Activated CD8-positive, alpha-beta memory T cell treated with anti-CD3 and anti-CD28 coated beads for 4 hours (primary cell): ENCODE measurements at regions not wholly inside any gene's neighbourhood (a gene's known extent, or its start where the extent isn't known, plus 50 kb on each side); places are given as distances from the start of the nearest gene placed in this dataset.

ENCODE experiments used
- DNase-seq, 2 donors: peaks; one replicate each; pipeline ENCODE4 v3.0.0-alpha.2; 2020; ENCODE audit warnings: low read depth in 2 of 2

DNA sequence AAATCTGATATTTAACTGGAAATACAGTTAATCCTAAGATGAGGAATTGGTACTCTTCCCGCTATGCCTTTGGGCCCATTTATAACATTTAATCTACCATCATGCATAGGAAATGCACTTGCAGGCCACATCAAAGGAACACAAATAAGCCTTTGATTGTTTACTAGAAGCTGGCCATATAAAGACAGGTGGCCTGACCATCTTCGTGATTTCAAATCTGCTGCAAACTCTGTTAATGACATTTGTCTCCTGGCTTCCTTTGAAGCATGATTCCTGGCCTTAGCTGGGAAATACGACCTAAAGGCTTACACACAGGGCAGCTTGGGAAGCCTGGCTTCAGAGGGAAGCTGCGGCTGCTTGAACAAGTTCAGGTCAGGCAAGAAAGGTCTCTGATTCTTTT is 552.1 kb downstream of the CDH26 start:
- DNase-seq: no peak

DNA sequence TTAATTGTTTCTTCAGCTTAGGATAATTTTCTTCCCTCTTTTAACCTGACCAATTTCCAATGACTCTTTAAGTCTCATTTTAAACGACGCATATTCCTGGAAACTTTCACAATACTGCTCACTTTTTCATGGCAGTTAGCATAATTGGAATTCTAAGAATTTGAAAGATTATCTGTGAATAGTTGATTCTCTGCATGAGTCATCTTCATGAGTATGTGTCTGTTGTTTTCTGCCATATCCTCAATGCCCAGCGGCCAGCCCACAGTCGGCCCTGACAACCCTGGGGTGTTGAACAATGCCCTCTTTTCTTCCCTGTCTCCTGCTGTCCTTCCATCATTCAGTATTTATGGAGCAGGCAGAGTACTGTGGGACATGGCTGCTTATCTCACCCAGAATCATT is 554.2 kb downstream of the CDH26 start:
- no peak for DNase-seq

DNA sequence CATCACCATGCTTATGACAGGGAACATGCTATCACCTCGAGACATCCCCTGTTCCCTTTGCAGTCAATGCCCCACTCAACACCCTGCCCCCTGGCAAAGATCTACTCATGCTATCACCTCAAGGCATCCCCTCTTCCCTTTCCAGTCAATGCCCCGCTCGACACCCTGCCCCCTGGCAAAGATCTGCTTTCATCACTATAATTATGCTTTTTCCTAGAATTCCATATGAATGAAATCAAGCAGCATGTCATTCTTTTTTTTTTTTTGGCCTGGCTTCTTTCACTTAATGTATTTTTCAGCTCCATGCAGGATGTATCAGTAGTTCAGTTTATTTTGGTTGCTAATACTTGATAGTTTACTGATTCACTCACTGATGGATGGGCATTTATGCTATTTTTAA is 554.9 kb downstream of the CDH26 start:
- DNase-seq: no peak

DNA sequence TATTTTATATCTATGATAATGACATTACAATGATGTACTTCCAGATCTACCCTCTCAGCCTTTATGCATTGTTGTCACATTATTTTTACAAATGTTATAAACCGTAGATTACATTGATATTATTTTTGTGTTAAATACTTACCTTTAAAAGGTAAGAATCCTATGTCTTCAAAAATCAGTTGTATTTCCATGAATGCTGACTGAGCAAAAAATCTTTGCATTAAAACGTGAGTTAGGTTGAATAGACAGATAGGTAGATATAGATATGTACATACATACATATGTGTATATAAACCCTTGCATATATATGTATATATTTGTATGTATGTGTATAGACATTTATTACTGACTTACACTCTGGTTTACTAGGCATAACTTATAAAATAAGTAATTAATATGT is 558.2 kb downstream of the CDH26 start:
- DNase-seq: no peak

DNA sequence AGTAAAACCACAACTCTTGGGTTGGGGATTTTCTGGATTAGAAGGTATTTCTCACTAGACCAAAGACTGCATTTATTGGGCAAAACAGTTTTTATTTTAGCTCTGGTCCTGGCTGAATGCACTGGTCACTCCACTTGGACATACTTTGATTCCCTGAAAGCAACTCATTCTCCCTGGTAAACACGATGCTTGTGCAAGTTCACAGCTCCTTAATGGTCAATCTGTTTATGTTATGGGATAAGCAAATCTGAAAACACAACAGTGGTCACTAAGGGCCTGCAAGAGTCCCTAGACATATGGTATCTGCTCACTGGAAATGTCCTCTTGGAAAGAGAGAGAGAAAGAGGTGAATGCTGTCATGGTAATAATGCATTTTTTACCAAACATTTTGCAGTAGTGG is 559.8 kb downstream of the CDH26 start:
- DNase-seq: no peak

DNA sequence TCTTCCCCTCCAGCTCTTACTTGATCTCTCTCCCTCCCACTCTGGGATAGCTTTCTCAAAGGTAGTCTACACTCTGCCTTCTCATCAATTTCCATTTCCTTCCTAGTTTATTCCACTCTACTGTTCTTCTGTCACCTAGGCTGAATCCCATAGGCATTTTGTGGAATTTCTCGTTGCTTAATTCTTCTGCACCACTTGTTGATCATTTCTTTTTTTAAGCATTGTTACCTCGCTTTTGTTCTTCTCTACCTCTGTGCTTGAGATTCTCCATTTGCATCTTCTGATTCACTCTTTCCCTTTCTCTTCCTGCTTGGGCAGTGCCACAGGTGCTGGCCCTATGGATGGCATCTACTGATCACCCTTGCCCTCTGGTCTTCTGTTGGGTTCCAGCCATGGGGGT is 567.2 kb downstream of the CDH26 start:
- DNase-seq: no peak

DNA sequence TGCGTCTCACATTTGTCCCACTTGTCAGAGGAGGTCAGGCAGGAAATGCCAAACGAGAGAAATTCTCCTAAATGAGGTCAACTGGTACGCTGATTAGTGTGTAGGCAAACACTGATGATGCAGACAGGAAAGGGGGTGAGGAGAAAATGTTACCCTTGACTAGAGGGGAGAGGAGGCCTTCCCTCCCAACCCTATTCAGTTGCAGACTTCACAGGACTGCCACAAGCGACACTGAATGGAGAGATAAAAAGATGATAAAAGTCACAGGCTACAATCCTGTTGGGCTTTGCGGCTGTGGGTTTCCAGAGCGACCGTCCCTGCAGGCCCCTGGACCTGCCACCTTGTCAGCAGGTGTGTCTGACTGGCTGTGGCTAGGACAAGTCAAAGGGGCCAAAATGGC is 569.4 kb downstream of the CDH26 start:
- no peak for DNase-seq

DNA sequence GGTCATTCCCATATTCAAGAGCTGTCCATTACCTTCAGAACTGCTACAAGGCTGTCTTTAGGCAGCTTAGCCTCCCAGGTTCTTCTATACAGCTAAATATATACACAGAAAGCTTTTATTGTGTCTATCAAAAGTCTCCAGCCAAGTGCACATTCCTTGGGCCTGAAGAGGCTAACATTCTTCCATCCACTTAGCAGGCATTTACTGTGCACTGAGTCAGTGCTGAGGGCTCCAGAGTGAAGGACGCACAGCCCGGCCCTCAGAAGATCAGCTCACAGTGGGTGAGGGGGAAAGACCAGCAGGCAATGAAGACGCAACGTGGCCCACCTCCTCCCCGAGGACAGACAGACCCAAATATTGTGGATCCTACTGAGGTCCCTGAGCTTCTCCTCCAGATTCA is 569.9 kb downstream of the CDH26 start:
- DNase-seq: no peak

DNA sequence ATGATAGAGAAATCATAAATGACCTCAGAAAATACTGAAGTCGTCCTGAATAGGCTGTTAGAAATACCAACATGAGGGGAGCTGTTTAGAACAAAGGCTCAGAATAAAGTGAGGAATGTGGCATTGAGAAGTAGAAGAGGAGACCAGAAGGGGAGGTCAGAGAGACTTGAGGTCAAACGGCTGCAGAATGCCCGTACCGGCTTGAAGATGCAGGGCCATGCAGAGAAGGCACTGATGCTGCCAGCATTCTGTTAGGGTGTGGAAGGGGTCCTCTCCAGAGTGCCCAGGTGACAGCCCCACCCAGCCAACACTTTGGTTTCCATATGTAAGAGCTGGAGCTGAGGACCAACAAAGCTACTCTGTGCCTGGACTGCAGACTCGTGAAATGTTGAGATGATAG is 570.9 kb downstream of the CDH26 start:
- no peak for DNase-seq

DNA sequence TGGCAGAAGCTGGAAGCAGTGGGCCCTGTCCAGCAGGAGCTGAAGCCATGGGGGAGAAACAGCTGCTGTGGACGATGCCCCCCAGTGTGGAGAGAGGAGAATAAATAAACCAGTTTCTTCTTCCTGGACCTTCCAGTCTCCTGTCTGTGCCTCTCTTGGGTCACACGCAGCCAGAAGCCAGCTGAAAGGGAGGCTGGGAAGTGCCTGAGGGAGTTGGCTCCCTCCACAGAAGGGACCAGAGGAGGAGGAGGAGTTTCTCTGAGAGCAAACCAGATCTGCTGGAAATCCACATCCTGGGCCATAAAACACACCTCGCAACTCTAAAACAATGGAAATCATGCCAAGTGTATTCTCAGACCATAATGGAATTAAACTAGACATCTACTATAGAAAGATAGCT is 577.0 kb downstream of the CDH26 start:
- no peak for DNase-seq

DNA sequence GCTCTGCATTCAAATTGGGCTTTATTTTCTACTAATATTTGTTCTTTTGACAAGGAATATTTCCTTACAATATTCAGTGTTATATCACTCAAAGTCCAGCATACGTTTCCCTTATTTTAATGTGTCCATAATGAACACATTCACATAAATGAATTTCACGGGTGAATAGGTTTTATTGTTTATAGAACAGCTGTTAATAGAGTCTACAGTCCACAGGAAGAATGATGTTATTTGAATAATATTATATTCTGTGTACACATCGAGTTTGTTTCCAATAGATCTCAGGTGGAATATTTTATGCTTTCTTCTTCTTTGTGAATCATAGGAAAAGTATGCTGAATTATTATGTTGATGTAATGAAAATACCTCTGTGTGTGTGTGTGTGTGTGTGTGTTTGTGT is 582.4 kb downstream of the CDH26 start:
- DNase-seq: no peak

DNA sequence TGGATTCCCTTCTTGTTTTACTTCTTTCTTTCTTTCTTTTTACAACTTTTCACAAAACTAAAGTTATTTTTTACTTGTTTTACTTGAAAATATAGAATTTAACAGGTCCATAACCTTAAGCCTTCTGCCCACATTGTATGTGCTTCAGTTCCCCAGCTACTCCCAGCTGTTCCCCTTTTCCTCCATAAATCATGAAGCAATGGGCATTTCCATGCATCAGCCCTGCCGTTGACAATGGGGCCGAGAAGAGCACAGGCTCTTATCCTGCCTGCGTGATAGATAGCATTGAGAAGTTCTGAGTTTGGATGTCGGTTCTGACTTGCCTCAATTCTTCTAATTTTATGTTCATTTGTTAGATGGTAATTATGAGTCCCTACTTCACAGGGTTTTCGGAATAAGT is 583.8 kb downstream of the CDH26 start:
- no peak for DNase-seq

DNA sequence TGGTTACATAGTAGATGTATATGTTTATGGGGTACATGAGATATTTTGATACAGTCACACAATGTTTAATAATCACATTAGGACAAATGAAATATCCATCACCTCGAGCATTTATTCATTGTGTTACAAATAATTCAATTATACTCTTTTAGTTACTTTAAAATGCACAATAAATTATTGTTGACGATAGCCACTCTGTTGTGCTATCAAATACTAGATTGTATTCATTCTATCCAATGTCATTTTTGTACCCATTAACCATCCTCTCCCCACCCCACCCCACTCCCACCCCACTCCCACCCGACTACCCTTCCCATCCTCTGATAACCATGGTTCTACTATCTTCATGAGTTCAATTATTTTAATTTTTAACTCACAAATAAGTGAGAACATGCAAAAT is 585.4 kb downstream of the CDH26 start:
- no peak for DNase-seq

DNA sequence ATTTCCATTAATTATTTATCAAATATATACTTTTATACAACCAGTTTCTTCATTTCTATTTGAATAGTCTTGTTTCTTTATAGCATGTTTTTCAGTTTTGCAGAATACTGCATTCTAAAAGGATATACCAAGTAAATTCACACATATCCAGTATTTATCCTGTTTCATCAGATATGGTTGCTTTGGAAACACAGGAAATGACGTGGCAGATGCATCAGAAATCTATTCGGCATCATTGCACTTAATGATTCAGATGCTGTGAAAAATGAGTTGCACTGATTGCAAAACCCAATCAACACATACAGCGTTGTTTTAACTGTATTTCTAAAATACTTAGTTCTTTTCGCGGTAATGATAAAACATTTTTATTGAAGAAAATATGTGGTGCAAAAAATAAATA is 594.9 kb downstream of the CDH26 start:
- no peak for DNase-seq

DNA sequence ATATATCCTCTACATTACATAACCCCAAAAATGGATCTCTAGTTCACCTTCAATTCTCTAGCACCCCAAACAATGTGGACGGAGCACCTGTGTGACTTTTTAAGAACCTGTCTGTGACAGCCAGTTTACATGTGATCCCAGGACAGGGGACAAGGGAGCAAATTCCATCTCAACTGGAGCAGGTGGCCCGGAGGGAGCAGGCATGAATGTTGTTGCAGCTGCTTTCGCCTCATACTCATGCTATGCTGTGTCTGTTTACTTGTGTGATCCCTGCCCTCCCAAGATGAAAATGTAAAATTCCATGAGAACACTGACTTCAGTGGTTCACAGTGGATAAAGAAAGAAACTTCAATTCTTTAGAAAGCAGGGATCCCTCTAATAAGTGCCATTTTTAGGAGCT is 600.3 kb downstream of the CDH26 start:
- no peak for DNase-seq

DNA sequence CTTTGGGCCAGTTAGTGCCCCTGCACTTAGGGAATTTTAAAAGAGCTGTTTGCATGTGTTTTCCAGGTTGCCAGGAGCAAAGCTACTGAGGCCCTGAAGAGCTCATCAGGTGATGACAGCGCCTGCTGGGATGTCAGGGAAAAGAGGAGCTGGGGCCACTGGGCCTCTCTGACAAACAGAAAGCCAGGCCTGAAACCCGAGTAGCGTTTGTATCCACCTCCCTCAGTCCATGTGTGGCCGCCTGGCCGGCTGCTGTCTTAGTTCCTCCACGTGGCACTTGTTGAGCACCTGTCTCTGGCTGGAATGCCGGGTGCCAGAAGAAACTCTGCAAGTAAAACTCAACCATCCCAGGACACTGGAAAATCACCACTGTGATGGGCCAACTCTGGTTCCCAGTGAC is 601.2 kb downstream of the CDH26 start:
- no peak for DNase-seq

DNA sequence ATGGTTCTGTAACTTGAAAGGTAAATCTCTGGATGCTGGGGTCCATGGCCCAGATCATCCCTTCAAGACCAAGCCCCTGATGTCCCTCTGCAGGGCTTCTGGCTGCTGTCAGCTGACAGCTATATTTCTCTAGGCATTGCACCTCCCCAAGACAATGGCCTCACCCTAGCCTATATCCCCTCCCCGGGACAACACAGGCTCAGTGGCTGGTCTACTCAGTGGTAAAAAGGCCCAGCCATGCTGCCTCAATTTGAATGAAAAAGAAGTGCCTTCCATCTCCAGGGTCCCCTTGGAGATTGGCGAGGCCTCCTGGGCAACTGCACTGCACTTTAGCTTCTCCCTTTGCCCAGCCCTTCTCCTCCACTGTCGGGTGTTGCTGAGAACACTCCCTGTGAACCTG is 602.8 kb downstream of the CDH26 start:
- no peak for DNase-seq

DNA sequence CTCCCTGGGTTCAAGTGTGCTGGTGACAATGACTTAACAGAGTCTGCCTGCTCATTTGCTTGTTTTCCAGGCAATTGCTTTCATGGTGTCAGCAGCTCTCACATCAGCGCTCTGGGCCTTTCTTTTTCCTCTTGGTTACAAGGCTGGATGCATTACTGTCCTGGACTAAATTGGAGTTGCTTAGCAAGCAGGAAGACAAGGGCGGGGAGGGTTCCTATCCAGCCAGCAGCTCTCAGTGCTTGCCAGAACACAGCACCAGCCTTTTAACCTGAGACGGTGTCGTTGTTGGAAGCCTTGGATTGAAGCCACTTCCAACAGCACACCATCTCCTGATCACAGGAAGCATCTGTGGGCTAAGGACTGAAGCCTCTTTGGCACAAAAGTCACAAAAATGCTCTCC is 606.9 kb downstream of the CDH26 start:
- no peak for DNase-seq

DNA sequence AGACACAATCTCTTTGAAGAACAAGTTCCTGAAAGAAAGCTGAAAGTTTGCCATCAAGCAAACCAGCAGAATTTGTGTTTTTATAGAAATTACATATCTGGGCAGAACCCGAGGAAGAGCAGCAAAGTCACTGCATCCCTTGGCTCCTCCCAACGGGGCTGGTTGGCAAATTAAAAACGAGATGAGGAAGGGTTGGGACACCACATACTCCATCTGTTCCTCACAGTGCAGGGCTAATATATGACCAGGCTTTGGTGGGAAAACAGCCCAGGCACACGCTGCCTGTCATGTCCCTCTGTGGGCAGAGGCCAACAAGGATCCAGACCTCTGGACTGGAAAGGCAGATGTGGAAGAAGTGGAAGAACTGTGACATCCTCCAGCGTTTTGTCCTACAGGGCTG is 607.3 kb downstream of the CDH26 start:
- no peak for DNase-seq

DNA sequence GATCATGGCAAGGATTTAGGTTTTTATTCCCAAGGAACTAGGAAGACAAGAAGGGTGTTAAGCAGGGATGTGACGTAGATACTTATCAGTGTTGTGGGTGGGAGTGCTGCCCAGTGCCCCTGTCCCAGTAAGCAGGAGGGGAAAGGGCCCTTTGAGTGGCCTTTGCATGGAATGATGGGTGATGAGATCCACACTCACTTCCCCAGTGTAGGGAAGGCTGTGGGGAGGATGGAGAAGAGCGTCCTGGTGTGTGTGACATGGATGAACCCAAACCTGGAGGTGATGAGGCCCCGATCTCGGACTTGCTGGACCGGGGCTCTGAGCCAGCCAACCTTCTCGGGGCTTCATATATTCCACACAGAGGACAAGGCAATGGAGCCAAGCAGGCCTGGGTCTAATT is 610.9 kb downstream of the CDH26 start:
- DNase-seq: no peak

DNA sequence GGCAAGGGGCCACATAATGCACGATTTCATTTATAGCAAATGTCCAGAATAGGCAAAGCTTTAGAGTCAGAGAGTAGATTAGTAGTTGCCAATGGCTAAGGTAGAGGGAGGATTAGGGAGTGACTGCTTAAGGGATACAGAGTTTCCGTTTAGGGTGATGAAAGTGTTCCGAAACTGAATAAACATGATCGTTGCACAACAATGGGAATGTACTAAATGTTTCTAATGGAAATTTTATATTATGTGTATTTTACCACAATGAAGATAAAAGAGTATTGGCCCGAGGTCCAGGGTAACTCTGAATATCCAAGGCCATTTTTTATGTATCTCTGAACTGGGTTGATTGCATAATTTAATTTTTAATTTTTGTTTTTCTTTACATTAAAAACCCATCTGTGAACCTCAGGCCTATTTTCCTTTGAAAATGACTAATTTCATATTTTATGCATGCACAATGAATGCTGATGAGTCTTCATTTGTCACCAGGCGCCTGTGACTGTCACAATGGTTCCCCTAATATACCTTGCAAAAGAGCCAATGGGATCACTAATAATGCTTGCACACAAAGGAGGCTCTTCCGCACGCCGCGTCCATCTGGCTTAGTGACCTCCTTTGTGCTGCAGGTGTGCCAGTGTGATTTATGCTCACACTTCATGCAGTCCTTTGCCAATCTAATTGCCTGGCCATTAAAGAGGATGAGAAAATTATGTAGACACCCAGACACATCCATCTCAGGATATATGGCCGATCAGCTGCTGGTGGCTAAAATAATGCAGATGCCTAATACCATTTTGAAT is 612.5 kb downstream of the CDH26 start:
- no peak for DNase-seq

DNA sequence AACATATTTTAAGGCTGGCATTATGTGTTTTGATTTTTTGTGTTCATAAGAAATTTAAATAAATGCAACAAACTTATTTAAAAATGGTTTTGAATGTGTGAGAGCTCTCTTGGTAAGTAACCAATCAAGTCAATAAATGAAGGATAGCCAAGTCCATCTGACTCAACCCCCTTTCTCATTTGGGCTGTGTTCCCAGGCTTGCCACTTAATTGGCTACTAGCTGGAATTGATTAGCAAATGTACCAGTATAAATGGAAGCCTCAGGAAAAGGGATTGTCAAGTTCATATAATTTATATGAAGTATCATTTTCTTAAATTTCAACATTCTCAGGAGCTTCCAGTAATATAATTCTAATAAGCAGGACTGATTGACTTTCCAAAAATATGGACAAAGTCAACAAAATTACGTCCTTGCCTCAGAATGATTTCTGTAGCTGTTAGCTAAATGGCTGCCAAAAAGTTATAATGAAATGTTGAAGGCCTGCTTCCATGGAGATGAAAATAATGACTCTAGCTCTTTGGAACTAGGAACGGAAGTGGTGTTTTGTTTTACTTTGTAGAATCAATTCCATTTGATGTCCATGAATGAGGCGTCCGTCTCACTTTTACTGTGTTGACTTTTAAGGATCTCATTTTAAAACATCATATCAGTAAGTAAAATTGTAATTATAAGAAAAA is 614.9 kb downstream of the CDH26 start:
- DNase-seq: no peak

DNA sequence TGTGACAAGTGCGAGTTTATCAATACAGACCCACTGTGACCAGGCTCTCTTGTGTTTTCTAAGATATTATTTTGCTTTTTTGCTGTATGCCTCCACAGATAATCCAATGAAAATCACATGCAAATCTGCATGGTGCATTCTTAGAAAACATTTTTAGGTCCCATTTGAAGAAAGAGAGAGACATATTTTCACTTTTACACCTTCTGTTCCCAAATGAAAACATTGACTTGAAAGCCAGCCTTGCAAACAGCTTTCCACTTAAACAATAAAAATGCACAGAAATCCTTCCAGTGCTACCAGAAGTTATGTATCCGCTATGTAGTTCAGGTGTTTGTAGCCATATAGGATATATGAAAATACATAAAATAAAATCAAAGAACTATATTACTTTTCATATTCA is 618.0 kb downstream of the CDH26 start:
- no peak for DNase-seq
